HG02943 (cell line): ENCODE measurements at regions not wholly inside any gene's neighbourhood (a gene's known extent, or its start where the extent isn't known, plus 50 kb on each side); places are given as distances from the start of the nearest gene placed in this dataset.
"Not testable (repeated sequence)": the region's sequence is repeated elsewhere in the genome, so short reads cannot be mapped to it uniquely, and the experiment has no call there.

ENCODE experiments used
- ATAC-seq: cut with Tn5 transposase; IDR thresholded peaks from one replicate; pipeline ENCODE4 v1.9.1; 2021; ENCODE audit warnings: mild to moderate bottlenecking, low read depth, moderate library complexity; ENCODE audit not compliant: unreplicated experiment

- no peak for ATAC-seq
Measured at GRCh38 chr18:47729356-47729755, 201.1 kb downstream of the SMAD2 start.

GRCh38 chr18:47728921-47729320 lies 201.5 kb downstream of the SMAD2 start:
- ATAC-seq, result no peak

- no peak for ATAC-seq
Measured at GRCh38 chr18:47727409-47727808, 203.1 kb downstream of the SMAD2 start.

- no peak for ATAC-seq
Measured at GRCh38 chr18:47726550-47726949, 203.9 kb downstream of the SMAD2 start.

GRCh38 chr18:47725656-47726055 lies 204.8 kb downstream of the SMAD2 start:
- no peak for ATAC-seq

GRCh38 chr18:47724186-47724975 lies 206.1 kb downstream of the SMAD2 start:
- ATAC-seq, result no peak

GRCh38 chr18:47721876-47722275 lies 208.6 kb downstream of the SMAD2 start:
- ATAC-seq, result no peak

- no peak for ATAC-seq
Measured at GRCh38 chr18:47720741-47721140, 209.7 kb downstream of the SMAD2 start.

GRCh38 chr18:47719096-47719780 lies 211.2 kb downstream of the SMAD2 start:
- no peak for ATAC-seq

GRCh38 chr18:47718646-47719045 lies 211.8 kb downstream of the SMAD2 start:
- no peak for ATAC-seq

GRCh38 chr18:47717257-47717656 lies 213.2 kb downstream of the SMAD2 start:
- no peak for ATAC-seq

- ATAC-seq, result no peak
Measured at GRCh38 chr18:47716632-47717185, 213.8 kb downstream of the SMAD2 start.

- no peak for ATAC-seq
Measured at GRCh38 chr18:47710451-47710850, 220.0 kb downstream of the SMAD2 start.

- ATAC-seq, result no peak
Measured at GRCh38 chr18:47709556-47709955, 220.9 kb downstream of the SMAD2 start.

GRCh38 chr18:47708206-47708605 lies 222.3 kb downstream of the SMAD2 start:
- ATAC-seq, result no peak

- ATAC-seq, result no peak
Measured at GRCh38 chr18:47701134-47701533, 229.3 kb downstream of the SMAD2 start.

- no peak for ATAC-seq
Measured at GRCh38 chr18:47696870-47697269, 233.6 kb downstream of the SMAD2 start.

GRCh38 chr18:47691611-47692010 lies 238.8 kb downstream of the SMAD2 start:
- ATAC-seq, result no peak

- not testable (repeated sequence) for ATAC-seq
Measured at GRCh38 chr18:47690778-47691177, 239.7 kb downstream of the SMAD2 start.

- no peak for ATAC-seq
Measured at GRCh38 chr18:47689371-47689770, 241.1 kb downstream of the SMAD2 start.

- no peak for ATAC-seq
Measured at GRCh38 chr18:47686806-47687205, 243.7 kb downstream of the SMAD2 start.

- no peak for ATAC-seq
Measured at GRCh38 chr18:47683774-47684173, 246.7 kb downstream of the SMAD2 start.
